ENCODE measurements at regions not wholly inside any gene's neighbourhood (a gene's known extent, or its start where the extent isn't known, plus 50 kb on each side); places are given as distances from the start of the nearest gene placed in this dataset.

- no peaks in the 10 kb centered on the region for H3K27me3 ChIP-seq (ENCODE audit: insufficient read depth, low read depth, low read length)
- H3F3A ChIP-seq (ENCODE audit: insufficient read depth, low read length, poor library complexity, severe bottlenecking) = no peaks in the 10 kb centered on the region
- no peaks in the 10 kb centered on the region for H3K79me2 ChIP-seq (replicated peaks; ENCODE audit: insufficient read depth, low read length)
- H3K9me2 ChIP-seq (ENCODE audit: insufficient read depth, low read length) = no peaks in the 10 kb centered on the region
- no peaks in the 10 kb centered on the region for H4K20me1 ChIP-seq (ENCODE audit: insufficient read depth)
- no peaks in the 10 kb centered on the region for H3K9me3 ChIP-seq (ENCODE audit: low read length)
- H3K36me3 ChIP-seq (ENCODE audit: insufficient read depth, low read length) = no peaks in the 10 kb centered on the region
- TF ChIP-seq MXI1 (conservative IDR thresholded peaks at IDR 0.05; ENCODE audit: poor library complexity, severe bottlenecking) = no peak
- TF ChIP-seq EP300 (conservative IDR thresholded peaks at IDR 0.05; ENCODE audit: poor library complexity, severe bottlenecking) = no peak
- no peak for TF ChIP-seq SMC3 (conservative IDR thresholded peaks at IDR 0.05; ENCODE audit: poor library complexity)
- no peak for TF ChIP-seq TAF1 (IDR thresholded peaks at IDR 0.05; ENCODE audit: low read depth)
- TF ChIP-seq RAD21 (conservative IDR thresholded peaks at IDR 0.05) = no peak
- TF ChIP-seq, protein P1, sequence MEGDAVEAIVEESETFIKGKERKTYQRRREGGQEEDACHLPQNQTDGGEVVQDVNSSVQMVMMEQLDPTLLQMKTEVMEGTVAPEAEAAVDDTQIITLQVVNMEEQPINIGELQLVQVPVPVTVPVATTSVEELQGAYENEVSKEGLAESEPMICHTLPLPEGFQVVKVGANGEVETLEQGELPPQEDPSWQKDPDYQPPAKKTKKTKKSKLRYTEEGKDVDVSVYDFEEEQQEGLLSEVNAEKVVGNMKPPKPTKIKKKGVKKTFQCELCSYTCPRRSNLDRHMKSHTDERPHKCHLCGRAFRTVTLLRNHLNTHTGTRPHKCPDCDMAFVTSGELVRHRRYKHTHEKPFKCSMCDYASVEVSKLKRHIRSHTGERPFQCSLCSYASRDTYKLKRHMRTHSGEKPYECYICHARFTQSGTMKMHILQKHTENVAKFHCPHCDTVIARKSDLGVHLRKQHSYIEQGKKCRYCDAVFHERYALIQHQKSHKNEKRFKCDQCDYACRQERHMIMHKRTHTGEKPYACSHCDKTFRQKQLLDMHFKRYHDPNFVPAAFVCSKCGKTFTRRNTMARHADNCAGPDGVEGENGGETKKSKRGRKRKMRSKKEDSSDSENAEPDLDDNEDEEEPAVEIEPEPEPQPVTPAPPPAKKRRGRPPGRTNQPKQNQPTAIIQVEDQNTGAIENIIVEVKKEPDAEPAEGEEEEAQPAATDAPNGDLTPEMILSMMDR (IDR thresholded peaks at IDR 0.05; ENCODE audit: poor library complexity, severe bottlenecking) = no peak
- TF ChIP-seq, protein P2, sequence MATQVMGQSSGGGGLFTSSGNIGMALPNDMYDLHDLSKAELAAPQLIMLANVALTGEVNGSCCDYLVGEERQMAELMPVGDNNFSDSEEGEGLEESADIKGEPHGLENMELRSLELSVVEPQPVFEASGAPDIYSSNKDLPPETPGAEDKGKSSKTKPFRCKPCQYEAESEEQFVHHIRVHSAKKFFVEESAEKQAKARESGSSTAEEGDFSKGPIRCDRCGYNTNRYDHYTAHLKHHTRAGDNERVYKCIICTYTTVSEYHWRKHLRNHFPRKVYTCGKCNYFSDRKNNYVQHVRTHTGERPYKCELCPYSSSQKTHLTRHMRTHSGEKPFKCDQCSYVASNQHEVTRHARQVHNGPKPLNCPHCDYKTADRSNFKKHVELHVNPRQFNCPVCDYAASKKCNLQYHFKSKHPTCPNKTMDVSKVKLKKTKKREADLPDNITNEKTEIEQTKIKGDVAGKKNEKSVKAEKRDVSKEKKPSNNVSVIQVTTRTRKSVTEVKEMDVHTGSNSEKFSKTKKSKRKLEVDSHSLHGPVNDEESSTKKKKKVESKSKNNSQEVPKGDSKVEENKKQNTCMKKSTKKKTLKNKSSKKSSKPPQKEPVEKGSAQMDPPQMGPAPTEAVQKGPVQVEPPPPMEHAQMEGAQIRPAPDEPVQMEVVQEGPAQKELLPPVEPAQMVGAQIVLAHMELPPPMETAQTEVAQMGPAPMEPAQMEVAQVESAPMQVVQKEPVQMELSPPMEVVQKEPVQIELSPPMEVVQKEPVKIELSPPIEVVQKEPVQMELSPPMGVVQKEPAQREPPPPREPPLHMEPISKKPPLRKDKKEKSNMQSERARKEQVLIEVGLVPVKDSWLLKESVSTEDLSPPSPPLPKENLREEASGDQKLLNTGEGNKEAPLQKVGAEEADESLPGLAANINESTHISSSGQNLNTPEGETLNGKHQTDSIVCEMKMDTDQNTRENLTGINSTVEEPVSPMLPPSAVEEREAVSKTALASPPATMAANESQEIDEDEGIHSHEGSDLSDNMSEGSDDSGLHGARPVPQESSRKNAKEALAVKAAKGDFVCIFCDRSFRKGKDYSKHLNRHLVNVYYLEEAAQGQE (IDR thresholded peaks at IDR 0.05; ENCODE audit: borderline replicate concordance) = no peak
- TF ChIP-seq POLR2AphosphoS5 (IDR thresholded peaks at IDR 0.05) = no peak
- no peak for TF ChIP-seq EZH2 (IDR thresholded peaks at IDR 0.05; ENCODE audit: borderline replicate concordance, insufficient read depth, low read length, poor library complexity, severe bottlenecking)
- H3K4me2 ChIP-seq (ENCODE audit: low read length) = no peak overlapping the region
- H3K4me3 ChIP-seq (ENCODE audit: low read length) = no peak overlapping the region
- no peak overlapping the region for H3K9ac ChIP-seq (ENCODE audit: low read length)
- no peak overlapping the region for H2AFZ ChIP-seq (ENCODE audit: low read depth, low read length)
- H3K27ac ChIP-seq (ENCODE audit: low read length) = no peak overlapping the region
Observed at GRCh38 chr1:5662086-5662743, 330.0 kb downstream of the NPHP4 start.

DNA sequence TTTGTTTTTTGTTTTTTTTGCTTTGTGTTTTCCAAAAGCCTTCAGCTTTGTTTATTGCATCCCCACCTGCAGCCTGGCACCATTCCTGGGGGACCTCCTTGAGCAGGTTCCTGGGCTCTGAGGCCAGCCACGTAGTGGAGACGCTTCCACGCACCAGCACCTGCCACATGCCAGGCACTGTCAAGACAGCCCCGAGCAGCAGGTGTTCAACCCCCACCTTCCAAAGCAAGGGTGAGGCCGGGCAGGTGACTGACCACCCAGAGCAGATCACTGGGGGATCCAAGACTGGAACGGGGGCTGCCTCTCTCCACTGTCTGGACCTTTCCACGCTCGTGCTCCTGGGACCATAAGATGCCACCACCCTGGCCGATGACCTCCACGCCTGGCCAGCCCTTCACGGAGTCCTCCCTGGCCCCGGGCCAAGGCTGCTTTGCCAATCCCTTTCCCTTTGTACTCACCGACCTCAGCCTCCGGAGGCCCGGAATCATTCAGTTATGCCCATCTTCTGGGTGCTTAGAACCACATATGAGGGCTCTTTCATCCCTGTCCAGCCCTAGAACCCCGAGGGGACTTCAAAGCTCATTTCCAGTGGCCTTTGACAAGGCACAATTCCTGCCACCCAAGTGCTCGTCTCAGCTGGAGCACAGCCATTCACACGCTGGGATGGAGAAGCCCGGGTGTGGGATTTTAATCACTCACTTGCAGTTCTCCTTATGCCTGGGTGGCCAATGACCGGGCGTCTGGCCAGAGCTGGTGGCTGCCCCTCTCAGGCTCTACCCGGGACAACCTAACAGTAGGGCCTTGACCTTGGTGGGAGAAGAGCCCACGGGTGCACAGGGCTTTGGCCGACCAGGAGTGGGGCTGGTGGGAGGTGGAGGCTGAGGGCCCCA lies 330.8 kb downstream of the NPHP4 start:
- no peaks in the 10 kb centered on the region for H3K36me3 ChIP-seq (ENCODE audit: insufficient read depth, low read length)
- H2AFZ ChIP-seq (ENCODE audit: low read depth, low read length) = no peak overlapping the region
- H4K20me1 ChIP-seq (ENCODE audit: insufficient read depth) = no peaks in the 10 kb centered on the region
- TF ChIP-seq, protein P1 (IDR thresholded peaks at IDR 0.05; ENCODE audit: poor library complexity, severe bottlenecking) = no peak
- TF ChIP-seq, protein P2 (IDR thresholded peaks at IDR 0.05; ENCODE audit: borderline replicate concordance) = no peak
- TF ChIP-seq MXI1 (conservative IDR thresholded peaks at IDR 0.05; ENCODE audit: poor library complexity, severe bottlenecking) (no peak), EZH2 (IDR thresholded peaks at IDR 0.05; ENCODE audit: borderline replicate concordance, insufficient read depth, low read length, poor library complexity, severe bottlenecking) (no peak), RAD21 (conservative IDR thresholded peaks at IDR 0.05) (no peak), POLR2AphosphoS5 (IDR thresholded peaks at IDR 0.05) (no peak), EP300 (conservative IDR thresholded peaks at IDR 0.05; ENCODE audit: poor library complexity, severe bottlenecking) (no peak), SMC3 (conservative IDR thresholded peaks at IDR 0.05; ENCODE audit: poor library complexity) (no peak), TAF1 (IDR thresholded peaks at IDR 0.05; ENCODE audit: low read depth) (no peak)
- no peaks in the 10 kb centered on the region for H3F3A ChIP-seq (ENCODE audit: insufficient read depth, low read length, poor library complexity, severe bottlenecking)
- H3K9me3 ChIP-seq (ENCODE audit: low read length) = no peaks in the 10 kb centered on the region
- H3K27ac ChIP-seq (ENCODE audit: low read length) = no peak overlapping the region
- no peaks in the 10 kb centered on the region for H3K79me2 ChIP-seq (replicated peaks; ENCODE audit: insufficient read depth, low read length)
- H3K9me2 ChIP-seq (ENCODE audit: insufficient read depth, low read length) = no peaks in the 10 kb centered on the region
- H3K4me3 ChIP-seq (ENCODE audit: low read length) = no peak overlapping the region
- no peak overlapping the region for H3K4me2 ChIP-seq (ENCODE audit: low read length)
- H3K9ac ChIP-seq (ENCODE audit: low read length) = no peak overlapping the region
- no peaks in the 10 kb centered on the region for H3K27me3 ChIP-seq (ENCODE audit: insufficient read depth, low read depth, low read length)
